ENCODE measurements at regions not wholly inside any gene's neighbourhood (a gene's known extent, or its start where the extent isn't known, plus 50 kb on each side); places are given as distances from the start of the nearest gene placed in this dataset.

- no peak overlapping the region for H3K4me3 ChIP-seq (ENCODE audit: low read depth, low read length)
- no peak for DNase-seq (ENCODE audit: low read depth)
Measured at GRCh38 chr13:85935868-85936467, 136.7 kb upstream of the SLITRK6 start.

- H3K4me3 ChIP-seq (ENCODE audit: low read depth, low read length): no peak overlapping the region
- DNase-seq (ENCODE audit: low read depth): no peak
Measured at GRCh38 chr13:85930108-85930507, 130.9 kb upstream of the SLITRK6 start.

GRCh38 chr13:85910962-85911361 is 111.7 kb upstream of the SLITRK6 start:
- DNase-seq (ENCODE audit: low read depth): no peak
- no peak overlapping the region for H3K4me3 ChIP-seq (ENCODE audit: low read depth, low read length)

- H3K4me3 ChIP-seq (ENCODE audit: low read depth, low read length): no peak overlapping the region
- DNase-seq (ENCODE audit: low read depth): no peak
Measured at GRCh38 chr13:85900521-85900920, 101.3 kb upstream of the SLITRK6 start.

- DNase-seq (ENCODE audit: low read depth): no peak
- no peak overlapping the region for H3K4me3 ChIP-seq (ENCODE audit: low read depth, low read length)
Measured at GRCh38 chr13:85896516-85897450, 97.6 kb upstream of the SLITRK6 start.

GRCh38 chr13:85887406-85887805 is 88.2 kb upstream of the SLITRK6 start:
- H3K4me3 ChIP-seq (ENCODE audit: low read depth, low read length): no peak overlapping the region
- DNase-seq (ENCODE audit: low read depth): no peak

GRCh38 chr13:85879014-85879413 is 79.8 kb upstream of the SLITRK6 start:
- DNase-seq (ENCODE audit: low read depth): no peak
- no peak overlapping the region for H3K4me3 ChIP-seq (ENCODE audit: low read depth, low read length)

GRCh38 chr13:85864963-85865530 is 65.8 kb upstream of the SLITRK6 start:
- DNase-seq (ENCODE audit: low read depth): peak; percentile 4
- H3K4me3 ChIP-seq (ENCODE audit: low read depth, low read length): no peak overlapping the region

GRCh38 chr13:85853901-85854663 is 54.9 kb upstream of the SLITRK6 start:
- no peak overlapping the region for H3K4me3 ChIP-seq (ENCODE audit: low read depth, low read length)
- no peak for DNase-seq (ENCODE audit: low read depth)

GRCh38 chr13:85853161-85853894 is 54.1 kb upstream of the SLITRK6 start:
- no peak overlapping the region for H3K4me3 ChIP-seq (ENCODE audit: low read depth, low read length)
- no peak for DNase-seq (ENCODE audit: low read depth)
